ENCODE measurements at regions not wholly inside any gene's neighbourhood (a gene's known extent, or its start where the extent isn't known, plus 50 kb on each side); places are given as distances from the start of the nearest gene placed in this dataset.

DNA sequence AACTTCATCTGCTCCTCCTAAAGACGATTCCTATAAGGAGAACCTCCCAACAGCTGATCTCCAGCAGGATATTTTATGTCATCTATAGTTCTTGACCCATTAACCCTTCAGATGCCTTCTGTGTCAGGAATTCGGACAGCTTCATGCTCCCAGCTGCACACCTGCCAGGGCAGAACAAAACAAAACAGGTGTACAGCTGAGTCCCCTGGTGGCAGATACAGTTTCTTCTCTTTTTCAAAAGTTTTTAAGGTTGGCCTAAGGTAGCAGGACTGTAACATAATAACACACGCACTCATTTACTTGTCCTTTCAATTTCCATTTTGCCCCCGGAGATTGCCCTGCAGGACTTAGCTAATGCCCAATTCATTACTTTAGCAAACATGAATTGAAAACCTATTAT lies 218.3 kb downstream of the S1PR1 start:
- Histone ChIP-seq H3K4me3 (replicated peaks in 1 of 3; ENCODE audit: insufficient read depth in 1 of 3, low read depth in 1 of 3, low read length in 3 of 3) (no peak overlapping the region), H3K4me2 (ENCODE audit: insufficient read depth, low read length) (no peak overlapping the region), H3K4me1 (ENCODE audit: control insufficient read depth, extremely low read depth, insufficient read depth, low read length) (no peaks in the 10 kb centered on the region), H4K20me1 (replicated peaks; ENCODE audit: control insufficient read depth, extremely low read depth, insufficient read depth, low read length) (no peaks in the 10 kb centered on the region), H3K9me3 (replicated peaks; ENCODE audit: control insufficient read depth, insufficient read depth, low read length) (no peaks in the 10 kb centered on the region), H3K9ac (replicated peaks; ENCODE audit: extremely low read depth, insufficient read depth, low read length) (no peak overlapping the region), H3K36me3 (ENCODE audit: control insufficient read depth in 2 of 2, extremely low read depth in 1 of 2, insufficient read depth in 2 of 2, low read length in 2 of 2) (no peaks in the 10 kb centered on the region), H3K9me1 (replicated peaks; ENCODE audit: control insufficient read depth, extremely low read depth, insufficient read depth, low read length) (no peaks in the 10 kb centered on the region), H3K79me2 (ENCODE audit: control insufficient read depth, insufficient read depth, low read length) (no peaks in the 10 kb centered on the region), H3K27me3 (ENCODE audit: control insufficient read depth in 2 of 2, insufficient read depth in 2 of 2, low read length in 2 of 2) (peaks cover 0 to 2% of the 10 kb centered on the region in 2 experiments), H3K27ac (ENCODE audit: insufficient read depth, low read depth, low read length) (no peak overlapping the region), H2AFZ (ENCODE audit: low read depth, low read length) (no peak overlapping the region)
- ChIA-PET POLR2A (no interaction called here), CTCF (interaction anchor here (1.0 to 1.2 kb wide), 2 partner anchors 18 to 20 kb away, joined by 3 to 4 read pairs; no protein-coding TSS in a partner anchor)
- intact Hi-C loops (cut with micrococcal nuclease) (no loop called here), dilution Hi-C loops (cut with MboI; ENCODE audit: extremely low pct_ligation_motif_present, low sequenced_read_pairs) (no loop called here)
- FAIRE-seq: no peak
- no TSS peak for BruUV-seq (replicated peaks)
- no peak for DNase-seq (ENCODE audit: low read depth, low spot score)
- TF ChIP-seq, protein P1, sequence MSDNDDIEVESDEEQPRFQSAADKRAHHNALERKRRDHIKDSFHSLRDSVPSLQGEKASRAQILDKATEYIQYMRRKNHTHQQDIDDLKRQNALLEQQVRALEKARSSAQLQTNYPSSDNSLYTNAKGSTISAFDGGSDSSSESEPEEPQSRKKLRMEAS (IDR thresholded peaks at IDR 0.05; ENCODE audit: insufficient read depth, insufficient read length): no peak

DNA sequence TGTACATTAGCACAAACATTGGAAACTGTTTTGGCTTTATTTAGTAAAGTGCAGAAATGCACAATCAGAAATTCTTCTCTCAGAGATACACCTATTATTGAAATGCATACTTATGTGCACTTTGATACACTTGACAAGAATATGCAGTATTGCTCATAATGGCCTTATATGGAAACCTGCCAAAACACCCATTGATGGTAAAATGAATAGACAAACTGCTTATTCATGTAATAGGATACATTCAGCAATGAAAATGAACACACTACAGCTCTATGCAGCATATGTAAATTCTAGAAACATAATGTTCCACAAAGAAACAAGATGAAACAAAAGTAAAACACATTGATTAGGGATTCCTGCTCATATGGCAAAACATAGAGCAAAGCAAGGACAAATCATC lies 223.9 kb downstream of the S1PR1 start:
- Histone ChIP-seq H3K79me2 (ENCODE audit: control insufficient read depth, insufficient read depth, low read length) (no peaks in the 10 kb centered on the region), H3K4me2 (ENCODE audit: insufficient read depth, low read length) (no peak overlapping the region), H3K27me3 (ENCODE audit: control insufficient read depth in 2 of 2, insufficient read depth in 2 of 2, low read length in 2 of 2) (peaks cover 0 to 3% of the 10 kb centered on the region in 2 experiments), H3K4me1 (ENCODE audit: control insufficient read depth, extremely low read depth, insufficient read depth, low read length) (no peaks in the 10 kb centered on the region), H3K27ac (ENCODE audit: insufficient read depth, low read depth, low read length) (no peak overlapping the region), H2AFZ (ENCODE audit: low read depth, low read length) (no peak overlapping the region), H4K20me1 (replicated peaks; ENCODE audit: control insufficient read depth, extremely low read depth, insufficient read depth, low read length) (no peaks in the 10 kb centered on the region), H3K9ac (replicated peaks; ENCODE audit: extremely low read depth, insufficient read depth, low read length) (no peak overlapping the region), H3K4me3 (replicated peaks in 1 of 3; ENCODE audit: insufficient read depth in 1 of 3, low read depth in 1 of 3, low read length in 3 of 3) (no peak overlapping the region), H3K9me1 (replicated peaks; ENCODE audit: control insufficient read depth, extremely low read depth, insufficient read depth, low read length) (no peaks in the 10 kb centered on the region), H3K36me3 (ENCODE audit: control insufficient read depth in 2 of 2, extremely low read depth in 1 of 2, insufficient read depth in 2 of 2, low read length in 2 of 2) (no peaks in the 10 kb centered on the region), H3K9me3 (replicated peaks; ENCODE audit: control insufficient read depth, insufficient read depth, low read length) (no peaks in the 10 kb centered on the region)
- dilution Hi-C loops (cut with MboI; ENCODE audit: extremely low pct_ligation_motif_present, low sequenced_read_pairs): no loop called here
- DNase-seq (ENCODE audit: low read depth, low spot score) (no peak), FAIRE-seq (no peak)
- no TSS peak for BruUV-seq (replicated peaks)
- POLR2A ChIA-PET: no interaction called here
- TF ChIP-seq, protein P1 (IDR thresholded peaks at IDR 0.05; ENCODE audit: insufficient read depth, insufficient read length): no peak
- no peak for TF ChIP-seq GATA2 (IDR thresholded peaks at IDR 0.05; ENCODE audit: insufficient read depth, insufficient read length, low read depth, low read length)
- TF ChIP-seq, protein P2, sequence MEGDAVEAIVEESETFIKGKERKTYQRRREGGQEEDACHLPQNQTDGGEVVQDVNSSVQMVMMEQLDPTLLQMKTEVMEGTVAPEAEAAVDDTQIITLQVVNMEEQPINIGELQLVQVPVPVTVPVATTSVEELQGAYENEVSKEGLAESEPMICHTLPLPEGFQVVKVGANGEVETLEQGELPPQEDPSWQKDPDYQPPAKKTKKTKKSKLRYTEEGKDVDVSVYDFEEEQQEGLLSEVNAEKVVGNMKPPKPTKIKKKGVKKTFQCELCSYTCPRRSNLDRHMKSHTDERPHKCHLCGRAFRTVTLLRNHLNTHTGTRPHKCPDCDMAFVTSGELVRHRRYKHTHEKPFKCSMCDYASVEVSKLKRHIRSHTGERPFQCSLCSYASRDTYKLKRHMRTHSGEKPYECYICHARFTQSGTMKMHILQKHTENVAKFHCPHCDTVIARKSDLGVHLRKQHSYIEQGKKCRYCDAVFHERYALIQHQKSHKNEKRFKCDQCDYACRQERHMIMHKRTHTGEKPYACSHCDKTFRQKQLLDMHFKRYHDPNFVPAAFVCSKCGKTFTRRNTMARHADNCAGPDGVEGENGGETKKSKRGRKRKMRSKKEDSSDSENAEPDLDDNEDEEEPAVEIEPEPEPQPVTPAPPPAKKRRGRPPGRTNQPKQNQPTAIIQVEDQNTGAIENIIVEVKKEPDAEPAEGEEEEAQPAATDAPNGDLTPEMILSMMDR (IDR thresholded peaks at IDR 0.05; ENCODE audit: extremely low read depth in 1 of 2, insufficient read depth in 1 of 2, low read depth in 1 of 2, low read length in 2 of 2): no peak
- no peak for TF ChIP-seq MYC (IDR thresholded peaks at IDR 0.05; ENCODE audit: low read depth, low read length)
- TF ChIP-seq JUN (IDR thresholded peaks at IDR 0.05; ENCODE audit: borderline replicate concordance, insufficient read depth, insufficient read length, low read depth): no peak
- TF ChIP-seq POLR2AphosphoS5 (IDR thresholded peaks at IDR 0.05; ENCODE audit: insufficient read depth, low read depth, low read length): no peak
- no peak for TF ChIP-seq FOS (IDR thresholded peaks at IDR 0.05; ENCODE audit: borderline replicate concordance, insufficient read depth, low read length)
- TF ChIP-seq POLR2A (IDR thresholded peaks at IDR 0.05; ENCODE audit: low read depth, low read length): no peak
- TF ChIP-seq EZH2 (IDR thresholded peaks at IDR 0.05; ENCODE audit: borderline replicate concordance, low read depth, low read length, severe bottlenecking): no peak
- intact Hi-C loops (cut with micrococcal nuclease): no loop called here
- CTCF ChIA-PET: interaction anchor here (0.8 to 1.0 kb wide), 2 partner anchors 14 to 45 kb away, joined by 3 to 4 read pairs; no protein-coding TSS in a partner anchor
